GM19328 (cell line): ENCODE measurements at regions not wholly inside any gene's neighbourhood (a gene's known extent, or its start where the extent isn't known, plus 50 kb on each side); places are given as distances from the start of the nearest gene placed in this dataset.
"Not testable (repeated sequence)": the region's sequence is repeated elsewhere in the genome, so short reads cannot be mapped to it uniquely, and the experiment has no call there.

Experiments used
- ATAC-seq: cut with Tn5 transposase; IDR thresholded peaks from one replicate; pipeline ENCODE4 v1.9.1; 2021; ENCODE audit warnings: mild to moderate bottlenecking, moderate library complexity; ENCODE audit not compliant: unreplicated experiment

GRCh38 chr12:124373701-124374100, 78.8 kb downstream of the RFLNA start:
- not testable (repeated sequence) for ATAC-seq

DNA sequence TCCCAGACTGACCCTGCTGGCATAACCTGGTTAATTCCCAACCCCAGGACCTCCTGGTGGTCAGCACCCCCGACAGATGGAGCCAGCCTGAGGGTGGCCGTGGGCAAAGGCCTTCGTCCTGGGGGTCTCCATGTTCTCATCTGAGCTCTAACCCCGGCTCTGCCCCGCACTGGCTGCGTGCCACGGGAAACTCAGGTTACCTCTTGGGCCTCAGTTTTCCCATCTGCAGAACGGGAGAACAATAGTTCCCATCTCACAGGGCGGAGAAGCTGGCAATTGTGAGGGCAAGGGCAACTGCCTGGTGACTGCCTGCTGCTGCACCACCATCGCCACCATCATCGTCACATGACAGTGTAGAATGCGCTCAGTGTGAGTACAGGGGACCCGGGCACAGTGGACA, 77.9 kb downstream of the RFLNA start:
- ATAC-seq, result no peak

DNA sequence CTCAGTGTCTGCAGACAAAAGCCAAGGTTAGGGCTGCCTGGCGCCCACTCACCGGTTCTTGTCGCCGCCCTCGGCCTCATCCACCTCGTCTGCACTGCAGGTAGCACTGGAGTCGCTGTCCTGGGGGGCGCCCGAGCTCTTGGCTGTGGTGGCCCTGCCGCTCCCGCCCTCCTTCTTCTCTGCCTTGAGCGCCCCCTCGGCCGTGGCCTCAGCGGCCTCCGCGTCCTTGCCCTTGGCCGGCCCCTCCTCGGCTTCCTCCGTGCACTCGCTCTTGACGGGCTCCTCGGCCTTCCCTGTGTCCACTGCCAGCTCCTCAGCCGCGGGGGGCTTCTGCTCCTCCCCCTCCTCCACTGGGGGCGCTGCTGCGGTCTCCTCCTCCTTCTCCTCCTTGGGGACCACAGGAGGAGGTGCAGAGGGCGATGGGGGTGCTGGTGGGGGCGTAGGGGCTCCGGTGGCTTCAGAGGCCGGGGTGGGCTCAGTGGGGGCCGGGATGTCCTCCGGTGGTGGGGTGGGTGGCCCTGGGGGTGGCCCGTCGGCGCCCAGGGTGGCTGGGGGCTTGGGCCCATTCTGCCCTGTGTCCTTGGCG, 77.2 kb downstream of the RFLNA start:
- ATAC-seq, result no peak

GRCh38 chr12:124371366-124371765, 76.5 kb downstream of the RFLNA start:
- ATAC-seq, result no peak

GRCh38 chr12:124370851-124371250, 76.0 kb downstream of the RFLNA start:
- no peak for ATAC-seq

DNA sequence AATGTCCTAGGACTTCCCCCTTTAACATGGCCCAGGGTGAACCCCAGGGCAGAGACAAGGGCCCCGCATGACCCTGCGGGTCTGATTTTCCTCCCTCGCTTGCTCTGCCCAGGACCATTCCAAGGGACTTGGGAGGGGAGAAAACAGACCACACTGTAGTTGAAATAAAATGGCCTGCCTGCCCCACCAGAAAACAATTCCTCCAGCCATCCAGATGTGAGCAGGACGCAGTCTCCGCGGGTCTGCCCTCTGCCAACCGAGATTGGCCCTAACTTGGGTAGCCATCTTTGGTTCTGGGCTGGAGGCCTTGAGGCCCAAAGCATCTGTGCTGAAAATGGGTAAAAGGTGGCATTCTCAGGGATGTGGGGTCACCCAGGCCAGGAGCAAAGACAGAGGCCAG, 75.5 kb downstream of the RFLNA start:
- no peak for ATAC-seq

DNA sequence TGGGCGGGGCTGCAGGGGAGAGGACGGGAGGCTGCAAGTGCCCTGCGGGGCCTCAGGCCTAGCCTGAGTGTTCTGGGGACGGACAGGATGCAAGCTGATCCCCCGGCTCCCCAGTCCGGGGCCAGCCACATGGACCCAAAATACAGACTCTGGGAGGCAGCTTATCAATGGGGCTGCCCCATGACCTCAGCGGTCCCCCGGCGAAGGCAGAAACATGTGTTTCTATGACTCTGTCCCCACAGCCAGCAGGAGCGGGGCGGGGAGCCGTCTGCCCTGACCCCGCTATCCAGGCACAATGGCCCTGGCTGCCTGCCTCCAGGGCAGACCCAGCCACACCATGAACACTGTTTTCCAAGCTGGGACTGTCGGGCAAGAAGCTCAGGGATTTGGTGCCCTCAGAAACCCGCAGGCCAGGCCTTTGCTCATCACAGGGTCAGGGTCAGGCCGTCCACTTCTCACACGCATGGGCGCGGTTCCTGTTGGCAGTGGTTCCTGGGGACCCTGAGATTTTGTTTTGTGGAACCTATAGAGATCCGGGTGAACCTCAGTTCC, 75.0 kb downstream of the RFLNA start:
- ATAC-seq, result no peak

DNA sequence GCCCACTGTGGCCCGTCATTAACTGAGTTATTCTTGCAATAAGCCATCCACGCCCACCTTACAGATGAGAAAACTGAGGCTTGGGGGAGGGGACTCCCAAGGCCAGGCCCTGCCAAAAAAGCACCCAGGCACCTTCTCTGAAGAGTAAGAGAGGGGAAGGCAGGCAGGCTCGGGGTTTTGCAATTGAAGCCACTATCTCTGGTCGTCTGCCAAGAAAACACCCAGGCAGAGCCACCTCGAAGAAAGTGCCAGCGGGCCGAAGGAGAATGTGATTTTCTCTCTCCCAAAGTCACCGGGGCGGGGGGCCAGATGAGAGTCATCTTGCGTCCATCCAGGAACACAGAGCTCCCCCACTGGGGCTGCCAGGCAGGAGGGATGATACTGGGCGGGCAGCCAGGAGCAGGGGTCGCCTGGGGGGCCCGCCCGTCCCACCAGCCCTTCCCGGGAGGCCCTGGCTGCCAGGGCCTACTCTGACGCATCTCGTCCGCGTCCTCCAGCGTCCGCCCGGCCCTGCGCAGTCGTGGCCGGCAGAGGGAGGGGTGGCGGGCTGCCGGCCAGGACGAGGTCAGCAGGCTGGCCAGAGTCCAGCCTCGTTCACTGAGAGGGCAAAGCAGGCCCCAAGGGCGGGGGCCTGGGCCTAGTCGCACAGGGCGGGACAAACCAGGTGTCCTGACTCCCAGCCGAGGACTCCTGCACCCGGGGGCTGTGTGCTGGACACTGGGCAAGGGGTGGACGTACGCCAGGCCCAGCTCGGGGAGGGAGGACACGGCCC, 74.3 kb downstream of the RFLNA start:
- no peak for ATAC-seq

- no peak for ATAC-seq
Measured at GRCh38 chr12:124368421-124369032, 73.6 kb downstream of the RFLNA start.

DNA sequence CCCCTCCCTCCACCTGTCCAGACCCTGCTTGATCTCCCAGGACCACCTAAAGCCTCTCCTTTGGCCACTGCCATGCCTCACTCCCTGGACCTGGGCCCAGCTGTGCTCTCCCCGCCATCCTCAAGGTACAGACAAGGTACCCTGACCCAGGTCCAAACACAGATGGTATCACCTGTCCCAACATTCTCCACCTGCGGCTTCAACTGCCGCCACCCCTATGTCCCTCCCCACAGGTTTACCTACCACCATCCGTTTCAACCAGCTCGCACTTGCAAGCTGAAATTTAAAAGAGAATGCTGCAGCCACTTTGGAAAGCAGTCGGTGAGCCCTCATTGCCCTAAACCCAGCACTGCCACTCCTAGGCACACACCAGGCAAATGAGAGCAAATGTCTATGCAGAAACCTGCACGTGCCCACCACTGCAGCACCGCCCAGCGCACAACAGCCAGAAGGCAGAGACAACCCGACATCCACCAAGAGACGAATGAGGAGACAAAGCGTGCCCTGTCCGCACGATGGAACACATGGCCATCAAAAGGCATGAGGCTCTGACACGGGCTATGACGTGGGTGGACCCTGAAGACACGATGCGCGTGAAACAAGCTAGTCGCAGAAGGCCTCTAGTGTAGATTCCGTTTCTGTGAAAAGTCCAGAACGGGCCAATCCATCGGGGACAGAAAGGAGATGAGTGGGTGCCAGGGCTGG, 71.0 kb downstream of the RFLNA start:
- ATAC-seq, result no peak
